ENCODE measurements at regions not wholly inside any gene's neighbourhood (a gene's known extent, or its start where the extent isn't known, plus 50 kb on each side); places are given as distances from the start of the nearest gene placed in this dataset.

GRCh38 chr9:87803623-87804345 is 77.9 kb downstream of the CTSL start:
- H3K4me3 Mint-ChIP-seq, result no peak overlapping the region
- H3K36me3 ChIP-seq (ENCODE audit: insufficient read depth, low read length), result no peaks in the 10 kb centered on the region
- no peak overlapping the region for H3K4me3 ChIP-seq (ENCODE audit: low read length in 2 of 2)
- H3K27me3 Mint-ChIP-seq, result peaks cover 2 to 3% of the 10 kb centered on the region in 2 donors
- H3K27ac Mint-ChIP-seq, result no peak overlapping the region
- intact Hi-C loops (cut with micrococcal nuclease), result no loop called here
- CTCF ChIA-PET (ENCODE audit: partially characterized antibody), result no interaction called here
- H3K9me3 Mint-ChIP-seq, result peaks cover 0 to 4% (median 0%) of the 10 kb centered on the region in 8 donors
- no peaks in the 10 kb centered on the region for H3K27me3 ChIP-seq (ENCODE audit: insufficient read depth, low read length)
- POLR2A ChIA-PET (ENCODE audit: partially characterized antibody), result no interaction called here
- H3K9me3 ChIP-seq (ENCODE audit: control insufficient read depth in 1 of 2, low read length in 2 of 2), result no peaks in the 10 kb centered on the region
- no peak overlapping the region for H3K27ac ChIP-seq (ENCODE audit: low read depth, low read length)
- no peaks in the 10 kb centered on the region for H3K4me1 Mint-ChIP-seq
- DNase-seq, result no peak
- no peaks in the 10 kb centered on the region for H3K36me3 Mint-ChIP-seq
- H3K4me1 ChIP-seq (ENCODE audit: insufficient read depth, low read length), result no peaks in the 10 kb centered on the region

- H3K27ac ChIP-seq (ENCODE audit: low read depth, low read length), result no peak overlapping the region
- no peaks in the 10 kb centered on the region for H3K9me3 ChIP-seq (ENCODE audit: control insufficient read depth in 1 of 2, low read length in 2 of 2)
- H3K4me3 ChIP-seq (ENCODE audit: low read length in 2 of 2), result no peak overlapping the region
- H3K27me3 Mint-ChIP-seq, result peaks cover 0 to 3% of the 10 kb centered on the region in 2 donors
- H3K36me3 ChIP-seq (ENCODE audit: insufficient read depth, low read length), result no peaks in the 10 kb centered on the region
- intact Hi-C loops (cut with micrococcal nuclease), result no loop called here
- H3K27ac Mint-ChIP-seq, result no peak overlapping the region
- POLR2A ChIA-PET (ENCODE audit: partially characterized antibody), result no interaction called here
- no peak overlapping the region for H3K4me3 Mint-ChIP-seq
- DNase-seq, result no peak
- CTCF ChIA-PET (ENCODE audit: partially characterized antibody), result no interaction called here
- H3K4me1 ChIP-seq (ENCODE audit: insufficient read depth, low read length), result no peaks in the 10 kb centered on the region
- no peaks in the 10 kb centered on the region for H3K27me3 ChIP-seq (ENCODE audit: insufficient read depth, low read length)
- H3K36me3 Mint-ChIP-seq, result no peaks in the 10 kb centered on the region
- no peaks in the 10 kb centered on the region for H3K4me1 Mint-ChIP-seq
- H3K9me3 Mint-ChIP-seq, result peaks cover 0 to 4% (median 1%) of the 10 kb centered on the region in 8 donors
These were observed 77.4 kb upstream of the SPATA31E1 start for GRCh38 chr9:87805259-87805658.

GRCh38 chr9:87810008-87810407 is 72.7 kb upstream of the SPATA31E1 start:
- Histone ChIP-seq H3K4me1 (ENCODE audit: insufficient read depth, low read length) (peaks cover 10% of the 10 kb centered on the region), H3K27ac (ENCODE audit: low read depth, low read length) (no peak overlapping the region), H3K4me3 (ENCODE audit: low read length in 2 of 2) (no peak overlapping the region), H3K27me3 (ENCODE audit: insufficient read depth, low read length) (no peaks in the 10 kb centered on the region), H3K9me3 (ENCODE audit: control insufficient read depth in 1 of 2, low read length in 2 of 2) (no peaks in the 10 kb centered on the region), H3K36me3 (ENCODE audit: insufficient read depth, low read length) (no peaks in the 10 kb centered on the region)
- H3K27ac Mint-ChIP-seq, result no peak overlapping the region
- CTCF ChIA-PET (ENCODE audit: partially characterized antibody), result no interaction called here
- POLR2A ChIA-PET (ENCODE audit: partially characterized antibody), result no interaction called here
- no peaks in the 10 kb centered on the region for H3K36me3 Mint-ChIP-seq
- H3K9me3 Mint-ChIP-seq, result peaks cover 0 to 4% (median 1%) of the 10 kb centered on the region in 8 donors
- H3K4me1 Mint-ChIP-seq, result peaks cover 0 to 15% (median under 1%) of the 10 kb centered on the region in 4 donors
- intact Hi-C loops (cut with micrococcal nuclease), result no loop called here
- H3K4me3 Mint-ChIP-seq, result no peak overlapping the region
- DNase-seq, result no peak
- H3K27me3 Mint-ChIP-seq, result peaks cover 0 to 5% of the 10 kb centered on the region in 2 donors

GRCh38 chr9:87810679-87811178 is 71.9 kb upstream of the SPATA31E1 start:
- peaks cover 0 to 4% (median 1%) of the 10 kb centered on the region in 8 donors for H3K9me3 Mint-ChIP-seq
- CTCF ChIA-PET (ENCODE audit: partially characterized antibody), result interaction anchor here (1.6 kb wide), 1 partner anchor 127 kb away, joined by 4 read pairs; no protein-coding TSS in a partner anchor
- POLR2A ChIA-PET (ENCODE audit: partially characterized antibody), result no interaction called here

GRCh38 chr9:87812375-87813118 is 70.1 kb upstream of the SPATA31E1 start:
- H3K27ac Mint-ChIP-seq, result no peak overlapping the region
- Histone ChIP-seq H3K27me3 (ENCODE audit: insufficient read depth, low read length) (no peaks in the 10 kb centered on the region), H3K27ac (ENCODE audit: low read depth, low read length) (no peak overlapping the region), H3K4me3 (ENCODE audit: low read length in 2 of 2) (no peak overlapping the region), H3K4me1 (ENCODE audit: insufficient read depth, low read length) (peaks cover 10% of the 10 kb centered on the region), H3K36me3 (ENCODE audit: insufficient read depth, low read length) (no peaks in the 10 kb centered on the region), H3K9me3 (ENCODE audit: control insufficient read depth in 1 of 2, low read length in 2 of 2) (no peaks in the 10 kb centered on the region)
- peaks cover 0 to 15% (median under 1%) of the 10 kb centered on the region in 4 donors for H3K4me1 Mint-ChIP-seq
- ChIA-PET CTCF (ENCODE audit: partially characterized antibody) (interaction anchor here (0.7 to 2.1 kb wide), 5 partner anchors 83 to 137 kb away, joined by 3 to 5 read pairs (median 4); no protein-coding TSS in a partner anchor), POLR2A (ENCODE audit: partially characterized antibody) (no interaction called here)
- H3K4me3 Mint-ChIP-seq, result peak overlapping the region in 6 of 8 donors; percentile 11 to 51 (median 36)
- H3K9me3 Mint-ChIP-seq, result peaks cover 0 to 4% (median 1%) of the 10 kb centered on the region in 8 donors
- H3K36me3 Mint-ChIP-seq, result no peaks in the 10 kb centered on the region
- H3K27me3 Mint-ChIP-seq, result peaks cover 0 to 6% of the 10 kb centered on the region in 2 donors
- peak in 1 of 5 donors; percentile 5 for DNase-seq
- intact Hi-C loops (cut with micrococcal nuclease), result loop anchor here (1.0 kb wide), 2 partner anchors 128 to 134 kb away; no protein-coding TSS in a partner anchor

More at GRCh38 chr9:87810679-87811178, 71.9 kb upstream of the SPATA31E1 start:
- H3K4me3 ChIP-seq (ENCODE audit: low read length in 2 of 2), result no peak overlapping the region
- H3K9me3 ChIP-seq (ENCODE audit: control insufficient read depth in 1 of 2, low read length in 2 of 2), result no peaks in the 10 kb centered on the region
- no peak for DNase-seq
- intact Hi-C loops (cut with micrococcal nuclease), result no loop called here
- H3K4me1 ChIP-seq (ENCODE audit: insufficient read depth, low read length), result peaks cover 10% of the 10 kb centered on the region
- Mint-ChIP-seq H3K36me3 (no peaks in the 10 kb centered on the region), H3K4me1 (peaks cover 0 to 15% (median under 1%) of the 10 kb centered on the region in 4 donors), H3K27ac (no peak overlapping the region), H3K4me3 (no peak overlapping the region), H3K27me3 (peaks cover 0 to 6% of the 10 kb centered on the region in 2 donors)
- no peaks in the 10 kb centered on the region for H3K36me3 ChIP-seq (ENCODE audit: insufficient read depth, low read length)
- no peaks in the 10 kb centered on the region for H3K27me3 ChIP-seq (ENCODE audit: insufficient read depth, low read length)
- H3K27ac ChIP-seq (ENCODE audit: low read depth, low read length), result no peak overlapping the region

- Mint-ChIP-seq H3K36me3 (no peaks in the 10 kb centered on the region), H3K9me3 (peaks cover 0 to 4% (median 0%) of the 10 kb centered on the region in 8 donors), H3K27ac (no peak overlapping the region), H3K4me1 (peaks cover 0 to 15% (median under 1%) of the 10 kb centered on the region in 4 donors), H3K4me3 (peak overlapping the region in 1 of 8 donors; percentile 14), H3K27me3 (peaks cover 0 to 2% of the 10 kb centered on the region in 2 donors)
- Histone ChIP-seq H3K9me3 (ENCODE audit: control insufficient read depth in 1 of 2, low read length in 2 of 2) (no peaks in the 10 kb centered on the region), H3K27ac (ENCODE audit: low read depth, low read length) (no peak overlapping the region), H3K36me3 (ENCODE audit: insufficient read depth, low read length) (no peaks in the 10 kb centered on the region), H3K4me3 (ENCODE audit: low read length in 2 of 2) (no peak overlapping the region), H3K4me1 (ENCODE audit: insufficient read depth, low read length) (peaks cover 10% of the 10 kb centered on the region), H3K27me3 (ENCODE audit: insufficient read depth, low read length) (no peaks in the 10 kb centered on the region)
- ChIA-PET CTCF (ENCODE audit: partially characterized antibody) (interaction anchor here (0.7 to 2.1 kb wide), 3 partner anchors 84 to 138 kb away, joined by 3 to 5 read pairs (median 4); no protein-coding TSS in a partner anchor), POLR2A (ENCODE audit: partially characterized antibody) (no interaction called here)
- intact Hi-C loops (cut with micrococcal nuclease), result loop anchor here (1.0 kb wide), 1 partner anchor 135 kb away; no protein-coding TSS in a partner anchor
- DNase-seq, result no peak
These were observed 69.6 kb upstream of the SPATA31E1 start for GRCh38 chr9:87813119-87813463.

- peaks cover 0 to 2% (median 0%) of the 10 kb centered on the region in 8 donors for H3K9me3 Mint-ChIP-seq
- DNase-seq, result no peak
- peak overlapping the region in 2 of 7 donors; percentile 25 to 77 for H3K27ac Mint-ChIP-seq
- H3K27ac ChIP-seq (ENCODE audit: low read depth, low read length), result no peak overlapping the region
- H3K4me1 ChIP-seq (ENCODE audit: insufficient read depth, low read length), result peaks cover 10% of the 10 kb centered on the region
- POLR2A ChIA-PET (ENCODE audit: partially characterized antibody), result no interaction called here
- intact Hi-C loops (cut with micrococcal nuclease), result no loop called here
- H3K27me3 ChIP-seq (ENCODE audit: insufficient read depth, low read length), result no peaks in the 10 kb centered on the region
- peaks cover 0 to 2% of the 10 kb centered on the region in 2 donors for H3K27me3 Mint-ChIP-seq
- CTCF ChIA-PET (ENCODE audit: partially characterized antibody), result no interaction called here
- H3K4me3 ChIP-seq (ENCODE audit: low read length in 2 of 2), result no peak overlapping the region
- no peaks in the 10 kb centered on the region for H3K36me3 ChIP-seq (ENCODE audit: insufficient read depth, low read length)
- no peaks in the 10 kb centered on the region for H3K36me3 Mint-ChIP-seq
- H3K9me3 ChIP-seq (ENCODE audit: control insufficient read depth in 1 of 2, low read length in 2 of 2), result no peaks in the 10 kb centered on the region
- H3K4me1 Mint-ChIP-seq, result peaks cover 0 to 15% (median under 1%) of the 10 kb centered on the region in 4 donors
- H3K4me3 Mint-ChIP-seq, result no peak overlapping the region
These were observed 66.6 kb upstream of the SPATA31E1 start for GRCh38 chr9:87816036-87816435.

All from CD4-positive, alpha-beta memory T cell (primary cell).